ENCODE measurements at regions not wholly inside any gene's neighbourhood (a gene's known extent, or its start where the extent isn't known, plus 50 kb on each side); places are given as distances from the start of the nearest gene placed in this dataset.

DNA sequence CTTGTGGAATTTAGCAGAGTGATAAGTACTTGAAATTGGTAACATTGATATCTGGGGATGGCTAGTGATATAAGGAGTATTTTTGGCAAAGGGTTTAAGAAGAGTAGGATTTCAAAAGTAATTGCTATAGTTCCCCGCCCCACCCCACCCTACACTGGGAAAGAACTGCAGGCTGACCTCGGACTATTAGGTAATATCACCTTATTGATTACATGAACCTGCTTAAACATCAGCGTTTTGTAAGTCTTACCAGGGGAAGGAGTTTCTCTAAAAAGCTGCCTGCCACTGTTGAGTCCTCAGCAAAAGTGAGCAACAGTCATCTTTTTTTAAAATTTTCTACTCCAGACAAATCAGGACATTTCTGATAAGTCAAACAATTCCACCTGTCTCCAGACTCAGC lies 337.3 kb downstream of the DTWD2 start:
- TF ChIP-seq CTCF (IDR thresholded peaks at IDR 0.05; ENCODE audit: low read depth, low read length), result no peak
- no peak for TF ChIP-seq EZH2phosphoT487 (IDR thresholded peaks at IDR 0.05; ENCODE audit: low read depth)

All from OCI-LY3 (cell line).